Loucy (cell line): ENCODE measurements at regions not wholly inside any gene's neighbourhood (a gene's known extent, or its start where the extent isn't known, plus 50 kb on each side); places are given as distances from the start of the nearest gene placed in this dataset.

Source experiments
- H2AFZ ChIP-seq: fragments of 200-600 bp; sonication (generic); 2 replicates; pipeline ENCODE4 v1.6.0; 2016; ENCODE audit warnings: antibody characterized with exemption, mild to moderate bottlenecking, low read length, moderate library complexity
- H3F3A ChIP-seq: fragments of 200-600 bp; 2 replicates; pipeline ENCODE4 v1.6.0; 2016; ENCODE audit warnings: antibody characterized with exemption, low read depth, mild to moderate bottlenecking
- H3K27me3 ChIP-seq: fragments of 200-600 bp; sonication (generic); 2 replicates; pipeline ENCODE4 v1.6.1; 2014; ENCODE audit warnings: low read length, mild to moderate bottlenecking; ENCODE audit not compliant: insufficient read depth, poor library complexity, severe bottlenecking
- H3K36me3 ChIP-seq: fragments of 200-600 bp; sonication (generic); 2 replicates; pipeline ENCODE4 v1.6.1; 2016; ENCODE audit warnings: low read length; ENCODE audit not compliant: insufficient read depth
- H3K4me1 ChIP-seq: fragments of 200-600 bp; sonication (generic); 2 replicates; pipeline ENCODE4 v1.5.1; 2014; ENCODE audit warnings: low read length, mild to moderate bottlenecking; ENCODE audit not compliant: insufficient read depth, poor library complexity, severe bottlenecking
- H3K4me2 ChIP-seq: fragments of 200-600 bp; sonication (generic); 2 replicates; pipeline ENCODE4 v1.6.0; 2014; ENCODE audit warnings: antibody characterized with exemption, low read length, low read depth, mild to moderate bottlenecking; ENCODE audit not compliant: poor library complexity, severe bottlenecking
- H3K4me3 ChIP-seq: fragments of 200-600 bp; sonication (generic); 2 replicates; pipeline ENCODE4 v1.5.1; 2014; ENCODE audit warnings: low read length, mild to moderate bottlenecking, mixed read lengths; ENCODE audit not compliant: poor library complexity, severe bottlenecking
- H3K79me2 ChIP-seq: fragments of 200-600 bp; sonication (generic); 2 replicates; pipeline ENCODE4 v1.6.1; 2014; ENCODE audit warnings: low read length; ENCODE audit not compliant: insufficient read depth
- H3K9ac ChIP-seq: fragments of 200-600 bp; sonication (generic); 2 replicates; pipeline ENCODE4 v1.6.0; 2014; ENCODE audit warnings: mild to moderate bottlenecking, low read depth, low read length, moderate library complexity; ENCODE audit not compliant: poor library complexity, severe bottlenecking
- H3K9me2 ChIP-seq: fragments of 200-600 bp; sonication (generic); replicated peaks from 2 replicates; pipeline ENCODE4 v1.6.1; 2016; ENCODE audit warnings: low read depth, low read length, mixed read lengths
- H3K9me3 ChIP-seq: fragments of 200-600 bp; sonication (generic); 2 replicates; pipeline ENCODE4 v1.6.1; 2014; ENCODE audit warnings: mild to moderate bottlenecking, antibody characterized with exemption, low read length, low read depth; ENCODE audit not compliant: insufficient read depth
- H4K20me1 ChIP-seq: fragments of 200-600 bp; sonication (generic); 2 replicates; pipeline ENCODE4 v1.6.0; 2014; ENCODE audit warnings: antibody characterized with exemption, low read length, mild to moderate bottlenecking; ENCODE audit not compliant: insufficient read depth, poor library complexity, severe bottlenecking
- CTCF ChIP-seq: fragments of 200-600 bp; sonication (generic); conservative IDR thresholded peaks from 2 replicates; pipeline ENCODE4 v1.5.1; 2014; ENCODE audit warnings: mild to moderate bottlenecking, antibody characterized with exemption, low read length
- EZH2phosphoT487 ChIP-seq: fragments of 200-600 bp; IDR thresholded peaks from 2 replicates; pipeline ENCODE4 v1.6.1; 2018; ENCODE audit warnings: antibody characterized with exemption, mild to moderate bottlenecking, moderate library complexity, borderline replicate concordance

- no peak overlapping the region for H3K4me3 ChIP-seq
- no peaks in the 10 kb centered on the region for H4K20me1 ChIP-seq
- H3K4me1 ChIP-seq: peaks cover 23% of the 10 kb centered on the region
- H3K9ac ChIP-seq: no peak overlapping the region
- H3F3A ChIP-seq: no peaks in the 10 kb centered on the region
- no peaks in the 10 kb centered on the region for H3K36me3 ChIP-seq
- no peak overlapping the region for H2AFZ ChIP-seq
- H3K9me2 ChIP-seq: no peaks in the 10 kb centered on the region
- TF ChIP-seq CTCF: no peak
- no peak for TF ChIP-seq EZH2phosphoT487
- H3K79me2 ChIP-seq: no peaks in the 10 kb centered on the region
- H3K27me3 ChIP-seq: no peaks in the 10 kb centered on the region
- H3K4me2 ChIP-seq: no peak overlapping the region
- no peaks in the 10 kb centered on the region for H3K9me3 ChIP-seq
These were observed 54.8 kb upstream of the ID3 start for GRCh38 chr1:23614032-23614660.

- Histone ChIP-seq H3K9ac (peak overlapping the region; percentile 11), H3K27me3 (no peaks in the 10 kb centered on the region), H3K4me1 (peaks cover 20% of the 10 kb centered on the region), H3K4me3 (peak overlapping the region; percentile 32), H3K9me2 (no peaks in the 10 kb centered on the region), H3K79me2 (no peaks in the 10 kb centered on the region), H4K20me1 (no peaks in the 10 kb centered on the region), H2AFZ (no peak overlapping the region; the same call in 1 of the 2 replicates), H3K4me2 (peak overlapping the region; percentile 45), H3F3A (no peaks in the 10 kb centered on the region), H3K36me3 (no peaks in the 10 kb centered on the region), H3K9me3 (no peaks in the 10 kb centered on the region)
- TF ChIP-seq CTCF: no peak
- no peak for TF ChIP-seq EZH2phosphoT487
These were observed 54.1 kb upstream of the ID3 start for GRCh38 chr1:23613191-23614031.

- H2AFZ ChIP-seq: no peak overlapping the region
- H3K9me3 ChIP-seq: no peaks in the 10 kb centered on the region
- no peaks in the 10 kb centered on the region for H3K79me2 ChIP-seq
- no peaks in the 10 kb centered on the region for H3K27me3 ChIP-seq
- H3F3A ChIP-seq: no peaks in the 10 kb centered on the region
- H3K9me2 ChIP-seq: no peaks in the 10 kb centered on the region
- TF ChIP-seq EZH2phosphoT487 (no peak), CTCF (no peak)
- no peaks in the 10 kb centered on the region for H4K20me1 ChIP-seq
- no peak overlapping the region for H3K4me2 ChIP-seq
- H3K4me1 ChIP-seq: peaks cover 20% of the 10 kb centered on the region
- no peaks in the 10 kb centered on the region for H3K36me3 ChIP-seq
- no peak overlapping the region for H3K9ac ChIP-seq
- H3K4me3 ChIP-seq: no peak overlapping the region
These were observed 52.5 kb upstream of the ID3 start for GRCh38 chr1:23611601-23612327.
